GM18870 (cell line): ENCODE measurements at regions not wholly inside any gene's neighbourhood (a gene's known extent, or its start where the extent isn't known, plus 50 kb on each side); places are given as distances from the start of the nearest gene placed in this dataset.
"Not testable (repeated sequence)": the region's sequence is repeated elsewhere in the genome, so short reads cannot be mapped to it uniquely, and the experiment has no call there.

Experiments used
- ATAC-seq: cut with Tn5 transposase; IDR thresholded peaks from one replicate; pipeline ENCODE4 v1.9.1; 2021; ENCODE audit warnings: moderate library complexity; ENCODE audit not compliant: unreplicated experiment

GRCh38 chrX:69065451-69065850, 99.8 kb downstream of the PJA1 start:
- ATAC-seq = no peak

DNA sequence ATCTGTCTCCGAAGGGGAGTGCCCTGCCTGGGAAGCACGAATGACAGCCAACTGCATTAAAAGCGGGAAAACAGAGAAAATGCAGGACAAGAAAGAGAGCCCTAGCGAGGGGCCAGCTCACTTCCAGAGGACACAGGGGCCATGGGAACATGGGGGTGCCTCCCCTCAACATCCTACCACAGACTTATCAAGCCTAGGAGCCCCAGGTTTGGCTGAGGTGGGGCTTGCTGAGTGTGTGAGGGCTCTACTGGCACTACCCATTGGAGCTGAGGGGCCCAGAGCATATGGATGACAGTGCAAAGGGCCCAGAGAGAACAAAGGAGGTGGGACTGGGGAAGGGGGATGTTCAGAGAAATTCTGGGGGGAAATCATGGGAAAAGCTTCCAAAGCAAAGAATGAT, 101.8 kb downstream of the PJA1 start:
- no peak for ATAC-seq

GRCh38 chrX:69062493-69062892, 102.8 kb downstream of the PJA1 start:
- no peak for ATAC-seq

- no peak for ATAC-seq
Observed at GRCh38 chrX:69060631-69061408, 104.4 kb downstream of the PJA1 start.

DNA sequence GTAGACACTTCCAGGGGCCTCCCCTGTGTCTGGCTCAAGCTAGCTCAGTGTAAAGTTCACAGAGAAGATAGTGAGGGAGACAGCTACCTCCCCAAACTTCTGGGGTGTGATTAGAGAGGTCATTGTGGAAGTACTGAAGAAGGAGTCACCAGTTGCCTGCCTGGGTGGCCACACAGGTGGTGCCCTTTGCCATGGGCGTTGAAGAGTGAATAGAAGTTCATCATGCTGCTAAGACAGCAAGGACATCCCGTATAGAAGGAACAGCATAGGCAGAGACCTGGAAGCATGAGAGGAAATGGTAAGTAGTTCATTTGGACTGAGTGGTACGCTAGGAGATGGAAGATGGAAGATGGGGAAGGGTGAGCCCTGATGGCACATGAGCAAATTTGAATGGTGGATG, 110.1 kb downstream of the PJA1 start:
- ATAC-seq = no peak

GRCh38 chrX:69054497-69054896, 110.8 kb downstream of the PJA1 start:
- ATAC-seq = not testable (repeated sequence)

DNA sequence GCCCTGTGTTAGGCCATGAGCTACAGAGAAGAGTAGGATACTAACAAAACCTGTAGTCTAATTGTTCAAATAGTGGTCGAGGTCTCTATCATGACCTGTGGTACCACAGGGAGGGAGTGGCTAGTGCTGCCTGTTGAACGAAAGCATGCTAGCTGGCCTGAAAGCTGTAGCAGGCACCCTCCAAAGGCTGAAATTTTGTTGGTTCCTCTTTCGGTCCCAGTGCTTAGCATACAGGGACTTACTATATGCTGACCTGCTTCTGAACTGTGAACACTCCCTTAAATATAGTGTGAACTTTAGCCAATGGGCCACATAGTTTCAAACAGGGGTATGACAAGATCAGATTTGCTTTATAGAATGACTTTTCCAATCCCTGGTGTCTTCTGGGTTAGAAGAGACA, 113.4 kb downstream of the PJA1 start:
- no peak for ATAC-seq

DNA sequence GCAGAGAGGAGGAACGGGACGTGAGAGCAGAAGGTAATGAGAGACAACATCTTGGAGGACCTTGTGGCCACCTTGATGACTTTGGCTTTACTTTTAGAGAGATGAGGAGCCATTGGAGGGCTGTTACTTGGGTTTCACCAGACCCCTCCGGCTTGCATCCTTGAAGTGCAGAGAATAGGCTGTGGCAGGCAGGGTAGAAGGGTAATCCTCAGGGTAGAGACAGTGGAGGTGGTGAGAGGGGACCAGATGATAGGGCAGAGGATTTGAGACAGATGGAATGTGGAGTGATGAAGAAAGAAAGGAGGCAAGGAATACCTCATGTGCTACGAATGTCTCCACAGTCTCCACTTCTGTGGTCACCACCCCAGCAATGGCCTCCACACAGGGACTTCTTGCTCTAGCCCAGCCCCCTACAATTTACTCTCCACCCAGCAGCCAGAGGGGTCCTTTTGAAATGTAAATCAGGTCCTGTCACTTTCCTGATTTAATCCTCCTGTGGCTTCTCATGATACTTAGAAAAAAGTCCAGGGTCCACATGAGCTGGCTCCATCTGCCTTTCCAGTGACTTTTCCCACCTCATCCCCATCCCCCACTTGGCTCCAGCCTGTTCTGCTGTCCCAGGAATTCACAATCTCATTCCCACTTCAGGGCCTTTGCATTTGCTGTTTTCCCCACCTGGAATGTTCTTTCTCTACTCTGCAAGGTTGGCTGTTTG, 115.0 kb downstream of the PJA1 start:
- no peak for ATAC-seq

- ATAC-seq = no peak
Observed at GRCh38 chrX:69046996-69047490, 118.2 kb downstream of the PJA1 start.

GRCh38 chrX:69045616-69046345, 119.5 kb downstream of the PJA1 start:
- ATAC-seq = no peak

DNA sequence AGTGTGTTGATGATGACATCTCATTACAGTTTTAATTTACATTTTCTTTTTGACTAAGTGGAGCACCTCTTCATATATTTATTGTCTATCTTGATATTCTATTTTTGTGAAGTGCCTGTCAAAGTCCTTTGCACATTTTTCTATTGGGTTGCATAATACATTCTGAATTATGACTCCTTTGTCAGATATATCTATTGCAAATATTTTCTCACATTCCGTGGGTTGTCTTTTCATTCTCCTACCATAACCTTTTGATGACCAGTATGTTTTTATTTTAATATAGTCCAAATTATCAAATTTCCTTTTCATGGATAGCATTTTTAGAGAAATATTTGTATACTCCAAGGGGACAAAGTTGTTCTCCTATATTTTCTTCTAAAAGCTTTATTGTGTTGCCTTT, 126.4 kb downstream of the PJA1 start:
- no peak for ATAC-seq

DNA sequence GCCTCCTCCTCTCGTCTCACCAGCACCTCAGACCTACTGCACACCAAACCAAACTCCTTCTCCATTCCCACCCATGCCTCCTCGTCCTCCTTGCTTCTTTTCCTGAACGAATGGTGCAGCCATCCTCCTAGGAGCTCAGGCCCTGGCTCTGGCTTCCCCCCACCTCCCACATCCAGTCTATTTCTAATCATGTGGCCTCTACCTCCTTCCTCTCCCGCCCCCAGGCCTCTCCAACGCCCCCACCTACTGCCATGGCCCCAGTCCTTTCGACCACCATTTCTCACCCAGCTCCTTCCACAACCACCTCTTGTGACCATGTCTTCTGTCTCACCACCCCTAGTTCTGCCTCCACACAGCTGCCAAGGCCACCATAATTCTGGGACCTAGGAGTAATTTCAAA, 127.1 kb downstream of the PJA1 start:
- ATAC-seq = no peak

DNA sequence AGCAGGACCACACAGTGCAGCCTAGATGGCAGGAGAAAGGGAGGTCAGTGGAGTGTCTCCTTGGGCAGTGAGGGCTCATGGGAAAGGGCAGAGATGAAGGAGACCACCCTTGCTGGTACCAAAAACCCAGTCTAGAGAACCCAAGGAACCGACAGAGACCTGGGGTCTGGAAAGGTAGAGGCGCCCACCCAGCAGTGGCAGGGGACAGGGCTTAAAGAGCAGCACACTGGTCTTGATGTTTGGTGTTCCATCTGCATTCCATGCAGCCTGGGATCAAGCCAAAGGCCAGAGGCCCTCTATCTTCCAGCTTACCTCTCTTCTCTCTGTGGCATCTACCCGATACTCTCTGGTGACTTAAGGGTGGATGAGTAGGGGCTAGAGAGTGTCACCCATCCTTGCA, 127.5 kb downstream of the PJA1 start:
- no peak for ATAC-seq

- ATAC-seq = no peak
Observed at GRCh38 chrX:69036674-69037573, 128.3 kb downstream of the PJA1 start.

DNA sequence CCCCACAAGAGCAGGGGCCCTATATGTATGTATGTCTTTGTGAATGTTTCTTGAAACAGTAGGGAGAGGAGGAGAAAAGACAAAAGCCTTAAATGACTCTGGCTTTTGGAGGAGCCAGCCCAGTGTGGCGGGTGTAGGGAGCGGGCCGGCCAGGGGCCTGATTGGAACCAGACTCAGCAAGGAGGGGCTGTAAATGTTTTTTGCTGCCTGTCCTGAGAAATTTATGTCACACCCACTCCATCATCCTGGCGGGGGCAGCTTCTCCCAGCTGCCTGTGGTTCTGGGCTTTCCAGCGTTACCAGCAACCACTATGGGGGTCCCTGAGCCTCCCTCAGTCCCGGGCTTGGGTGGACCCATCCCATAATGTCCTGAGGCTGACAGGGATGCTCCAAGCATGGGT, 130.8 kb downstream of the PJA1 start:
- no peak for ATAC-seq

GRCh38 chrX:69033936-69034335, 131.3 kb downstream of the PJA1 start:
- no peak for ATAC-seq

DNA sequence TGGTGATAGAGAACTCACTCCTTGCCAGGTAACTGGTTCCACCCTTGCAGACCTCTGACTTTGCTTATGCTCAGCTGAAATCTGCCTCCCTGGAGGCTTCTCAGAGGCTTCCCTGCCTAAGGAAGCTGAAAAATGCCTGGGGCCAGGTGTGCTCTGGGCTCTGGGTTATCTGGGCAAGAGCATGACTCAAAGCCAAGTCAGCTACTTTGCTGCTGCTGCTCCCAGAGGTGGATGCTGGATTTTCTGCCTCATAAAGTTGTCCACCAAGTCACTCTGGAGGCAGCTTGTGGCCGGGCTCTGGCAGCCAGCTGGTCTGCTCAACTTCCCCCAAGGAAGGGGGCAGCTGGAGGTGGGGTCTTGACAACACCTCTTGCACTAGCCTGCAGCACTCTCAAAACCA, 132.7 kb downstream of the PJA1 start:
- ATAC-seq = no peak

GRCh38 chrX:69031971-69032391, 133.3 kb downstream of the PJA1 start:
- ATAC-seq = no peak

GRCh38 chrX:69031181-69031580, 134.1 kb downstream of the PJA1 start:
- no peak for ATAC-seq

DNA sequence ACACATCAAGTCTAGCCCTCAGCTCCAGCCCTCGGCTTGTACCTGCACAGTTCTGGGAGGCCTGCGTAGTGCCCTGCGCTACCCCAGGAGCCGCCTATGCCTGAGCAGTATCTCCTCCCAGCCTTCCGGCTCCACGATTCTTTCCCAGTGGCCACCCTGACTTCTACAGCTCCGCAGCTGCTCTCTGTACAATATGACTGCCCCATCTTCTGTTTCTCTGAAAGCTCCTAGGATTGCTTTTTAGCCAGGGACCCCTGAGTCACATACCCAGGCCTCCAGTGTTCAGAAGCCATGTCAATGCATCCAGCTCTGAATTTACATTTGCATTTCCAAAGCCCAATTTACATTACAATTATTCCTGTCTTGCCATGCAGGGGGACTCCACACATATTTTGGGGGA, 135.5 kb downstream of the PJA1 start:
- no peak for ATAC-seq

DNA sequence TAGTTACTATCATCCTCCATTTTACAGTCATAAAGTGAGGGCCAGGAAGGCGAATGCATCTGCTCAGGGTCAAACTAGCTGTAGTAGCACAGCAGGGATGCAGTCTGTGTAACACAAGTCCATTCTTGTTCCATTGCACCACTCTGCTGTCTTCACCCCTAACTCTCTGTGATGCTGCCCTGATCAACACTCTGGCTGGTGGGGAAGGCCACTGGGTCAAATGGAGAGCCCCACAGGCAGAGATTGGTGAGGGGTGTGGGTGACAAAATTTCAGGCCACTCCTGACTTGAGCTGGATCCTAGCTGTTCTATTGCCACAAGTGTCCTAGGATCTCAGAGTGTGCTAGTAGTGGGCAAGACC, 136.5 kb downstream of the PJA1 start:
- ATAC-seq = no peak
